GM19438 (cell line): ENCODE measurements at regions not wholly inside any gene's neighbourhood (a gene's known extent, or its start where the extent isn't known, plus 50 kb on each side); places are given as distances from the start of the nearest gene placed in this dataset.

Experiments
- ATAC-seq: cut with Tn5 transposase; IDR thresholded peaks from one replicate; pipeline ENCODE4 v1.9.1; 2021; ENCODE audit warnings: low read depth; ENCODE audit not compliant: unreplicated experiment

- no peak for ATAC-seq
Measured at GRCh38 chr5:143870362-143870761, 58.4 kb downstream of the HMHB1 start.

- no peak for ATAC-seq
Measured at GRCh38 chr5:143870871-143871632, 59.1 kb downstream of the HMHB1 start.

GRCh38 chr5:143871672-143872071, 59.7 kb downstream of the HMHB1 start:
- ATAC-seq = no peak

- no peak for ATAC-seq
Measured at GRCh38 chr5:143874312-143874711, 62.4 kb downstream of the HMHB1 start.

- ATAC-seq = no peak
Measured at GRCh38 chr5:143877196-143877595, 65.2 kb downstream of the HMHB1 start.

- no peak for ATAC-seq
Measured at GRCh38 chr5:143878430-143878829, 66.5 kb downstream of the HMHB1 start.

- ATAC-seq = no peak
Measured at GRCh38 chr5:143879646-143880045, 67.7 kb downstream of the HMHB1 start.

- ATAC-seq = no peak
Measured at GRCh38 chr5:143880178-143880577, 68.2 kb downstream of the HMHB1 start.

- no peak for ATAC-seq
Measured at GRCh38 chr5:143882520-143882919, 70.6 kb downstream of the HMHB1 start.

GRCh38 chr5:143886096-143886495, 74.1 kb downstream of the HMHB1 start:
- no peak for ATAC-seq

GRCh38 chr5:143886651-143887638, 75.0 kb downstream of the HMHB1 start:
- no peak for ATAC-seq

- ATAC-seq = no peak
Measured at GRCh38 chr5:143887903-143888665, 76.1 kb downstream of the HMHB1 start.

GRCh38 chr5:143888912-143889311, 77.0 kb downstream of the HMHB1 start:
- ATAC-seq = no peak

- ATAC-seq = no peak
Measured at GRCh38 chr5:143889986-143890385, 78.0 kb downstream of the HMHB1 start.

- no peak for ATAC-seq
Measured at GRCh38 chr5:143890487-143890886, 78.5 kb downstream of the HMHB1 start.

- no peak for ATAC-seq
Measured at GRCh38 chr5:143892271-143892670, 80.3 kb downstream of the HMHB1 start.

GRCh38 chr5:143892908-143893307, 80.9 kb downstream of the HMHB1 start:
- no peak for ATAC-seq

GRCh38 chr5:143893638-143894037, 81.7 kb downstream of the HMHB1 start:
- ATAC-seq = no peak

- no peak for ATAC-seq
Measured at GRCh38 chr5:143896516-143896915, 84.6 kb downstream of the HMHB1 start.

GRCh38 chr5:143896966-143897365, 85.0 kb downstream of the HMHB1 start:
- no peak for ATAC-seq

GRCh38 chr5:143898381-143898780, 86.4 kb downstream of the HMHB1 start:
- ATAC-seq = no peak
